Stimulated activated CD4-positive, alpha-beta T cell treated with anti-CD3 and anti-CD28 coated beads, Interleukin-2, amount 100 ng/mL, for 24 hours (primary cell): ENCODE measurements at regions not wholly inside any gene's neighbourhood (a gene's known extent, or its start where the extent isn't known, plus 50 kb on each side); places are given as distances from the start of the nearest gene placed in this dataset.
"Not testable (repeated sequence)": the region's sequence is repeated elsewhere in the genome, so short reads cannot be mapped to it uniquely, and the experiment has no call there.

Experiments used
- DNase-seq, 2 donors: peaks; one replicate each; pipeline ENCODE4 v3.0.0-alpha.2; 2020

DNA sequence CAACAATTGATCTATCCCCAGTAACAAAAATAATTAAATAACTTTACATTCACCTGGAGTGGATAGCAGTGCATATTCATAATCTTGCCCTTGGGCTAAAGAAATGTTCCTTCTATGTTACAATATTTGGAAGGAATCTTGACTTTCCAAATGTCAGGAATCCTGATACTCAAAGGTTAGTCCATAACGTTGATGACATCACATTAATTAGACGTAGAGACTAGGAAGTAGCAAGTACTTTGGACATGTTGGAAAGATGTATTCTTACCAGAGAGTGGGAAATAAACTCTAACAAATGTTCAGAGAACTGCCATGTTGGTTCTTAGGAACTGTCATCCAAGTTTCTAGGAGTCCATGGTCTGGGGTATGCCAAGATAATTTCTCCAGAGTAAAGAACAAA, 70.6 kb upstream of the SLC25A36 start:
- DNase-seq, result no peak

DNA sequence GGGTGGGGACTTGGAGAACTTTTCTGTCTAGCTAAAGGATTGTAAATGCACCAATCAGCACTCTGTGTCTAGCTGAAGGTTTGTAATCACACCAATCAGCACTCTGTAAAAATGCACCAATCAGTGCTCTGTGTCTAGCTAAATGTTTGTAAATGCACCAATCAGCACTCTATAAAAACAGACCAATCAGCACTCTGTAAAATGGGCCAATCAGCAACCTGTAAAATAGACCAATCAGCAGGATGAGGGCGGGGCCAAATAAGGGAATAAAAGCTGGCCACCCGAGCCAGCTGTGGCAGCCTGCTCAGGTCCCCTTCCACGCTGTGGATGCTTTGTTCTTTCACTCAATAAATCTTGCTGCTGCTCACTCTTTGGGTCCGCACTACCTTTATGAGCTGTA, 69.5 kb upstream of the SLC25A36 start:
- DNase-seq, result not testable (repeated sequence)

DNA sequence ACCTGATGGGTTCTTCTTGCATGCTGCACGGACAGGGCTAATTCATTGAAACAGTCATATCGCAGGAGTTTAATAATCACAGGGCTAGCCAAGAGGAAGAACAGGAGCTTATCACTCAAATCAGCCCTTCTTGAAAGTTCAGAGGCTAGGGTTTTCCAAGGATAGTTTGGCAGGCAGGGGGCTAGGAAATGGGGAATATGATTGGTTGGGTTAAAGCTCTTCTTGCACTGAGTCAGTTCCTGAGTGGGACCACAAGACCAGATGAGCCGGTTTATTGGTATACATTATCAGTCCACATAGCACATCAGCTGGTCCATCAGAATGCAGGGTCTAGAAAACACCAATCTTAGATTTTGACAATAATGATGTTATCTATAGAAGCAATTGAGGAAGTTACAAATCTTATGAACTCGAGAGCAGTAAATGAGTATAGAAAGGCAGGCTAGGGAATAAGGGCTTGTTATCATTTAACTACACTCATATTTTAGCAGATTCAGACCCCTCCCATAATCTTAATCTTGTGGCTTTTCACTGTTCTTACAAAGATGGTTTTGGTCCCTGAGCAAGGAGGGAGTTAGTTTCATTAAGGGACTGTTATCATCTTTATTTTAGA, 58.1 kb upstream of the SLC25A36 start:
- no peak for DNase-seq

DNA sequence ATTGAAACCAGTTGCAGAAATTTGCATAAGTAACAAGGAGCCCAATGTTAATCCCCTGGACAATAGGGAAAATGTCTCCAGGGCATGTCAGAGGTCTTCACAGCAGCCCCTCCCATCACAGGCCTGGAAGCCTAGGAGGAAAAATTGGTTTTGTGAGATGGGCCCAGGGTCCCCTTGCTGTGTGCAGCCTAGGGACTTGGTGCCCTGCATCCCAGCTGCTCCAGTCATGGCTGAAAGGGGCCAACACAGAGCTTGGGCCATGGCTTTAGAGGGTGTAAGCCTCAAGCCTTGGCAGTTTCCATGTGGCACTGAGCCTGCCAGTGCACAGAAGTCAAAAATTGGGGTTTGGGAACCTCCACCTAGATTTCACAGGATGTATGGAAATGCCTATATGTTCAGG, 55.9 kb upstream of the SLC25A36 start:
- not testable (repeated sequence) for DNase-seq
